Gastrocnemius medialis (tissue), 4 donors: ENCODE measurements at regions not wholly inside any gene's neighbourhood (a gene's known extent, or its start where the extent isn't known, plus 50 kb on each side); places are given as distances from the start of the nearest gene placed in this dataset.
A peak's percentile ranks its signal among the peaks of the same experiment; 100 is the strongest.

Experiments
- ATAC-seq, 2 donors: fragments of 150-250 bp; one replicate each; pipeline ENCODE4 v1.9.1; 2016
- DNase-seq, 2 donors: peaks; one replicate each; pipeline ENCODE4 v3.0.0-alpha.2; 2019
- H3K27ac ChIP-seq, 4 donors: fragments of 200-600 bp; sonication (generic); 1 replicate in 1 of 4; 2 replicates in 3 of 4; pipeline ENCODE4 v1.5.1; 2016 to 2018; ENCODE audit warnings: mild to moderate bottlenecking in 2 of 4, moderate library complexity in 1 of 4
- H3K27me3 ChIP-seq, 3 donors: fragments of 200-600 bp; sonication (generic) in 2 of 3; 1 replicate in 1 of 3; 2 replicates in 2 of 3; pipeline versions ENCODE4 v1.5.1 to v1.6.0; 2016 to 2019; ENCODE audit warnings: mild to moderate bottlenecking in 1 of 3, moderate library complexity in 1 of 3
- H3K36me3 ChIP-seq, 2 donors: fragments of 200-600 bp; sonication (generic) in 1 of 2; one replicate each; pipeline ENCODE4 v1.5.1; 2017 to 2018
- H3K4me1 ChIP-seq, 2 donors: fragments of 200-600 bp; sonication (generic) in 1 of 2; one replicate each; pipeline ENCODE4 v1.5.1; 2016 to 2017; ENCODE audit warnings: mild to moderate bottlenecking in 2 of 2
- H3K4me3 ChIP-seq, 4 donors: fragments of 200-600 bp; sonication (generic) in 3 of 4; 1 replicate in 1 of 4; 2 replicates in 3 of 4; pipeline ENCODE4 v1.5.1; 2016 to 2019; ENCODE audit warnings: mild to moderate bottlenecking in 2 of 4
- H3K9me3 ChIP-seq, 3 donors: fragments of 200-600 bp; sonication (generic) in 2 of 3; 1 replicate in 1 of 3; 2 replicates in 2 of 3; pipeline ENCODE4 v1.5.1; 2016 to 2019
- POLR2A ChIP-seq, 2 donors: fragments of 450-650 bp; IDR thresholded peaks; one replicate each; pipeline ENCODE4 v1.6.1; 2017; ENCODE audit warnings: antibody characterized with exemption in 2 of 2, mild to moderate bottlenecking in 2 of 2, moderate library complexity in 2 of 2
- in situ Hi-C, 4 donors: fragments of 200-750 bp; cut with MboI; loops; one replicate each; pipeline versions ENCODE4 v1.15.0 to v1.8.0; 2017; ENCODE audit warnings: low sequenced_read_pairs in 4 of 4
- intact Hi-C: fragments of 100-400 bp; cut with DNase I; formaldehyde crosslinking; loops from one replicate; pipeline ENCODE4 v1.15.1; 2023; ENCODE audit warnings: low total_unique reads
- TF ChIP-seq, protein P1 (sequence below), 5 experiments: fragments of 450-650 bp in 3 of 5; fragments of 200-600 bp in 2 of 5; sonication (generic) in 2 of 5; IDR thresholded peaks in 4 of 5; conservative IDR thresholded peaks in 1 of 5; 1 replicate in 4 of 5; 2 replicates in 1 of 5; pipeline ENCODE4 v1.5.1; 2016 to 2019; ENCODE audit warnings: antibody characterized with exemption in 5 of 5, mild to moderate bottlenecking in 3 of 5, moderate library complexity in 3 of 5

DNA sequence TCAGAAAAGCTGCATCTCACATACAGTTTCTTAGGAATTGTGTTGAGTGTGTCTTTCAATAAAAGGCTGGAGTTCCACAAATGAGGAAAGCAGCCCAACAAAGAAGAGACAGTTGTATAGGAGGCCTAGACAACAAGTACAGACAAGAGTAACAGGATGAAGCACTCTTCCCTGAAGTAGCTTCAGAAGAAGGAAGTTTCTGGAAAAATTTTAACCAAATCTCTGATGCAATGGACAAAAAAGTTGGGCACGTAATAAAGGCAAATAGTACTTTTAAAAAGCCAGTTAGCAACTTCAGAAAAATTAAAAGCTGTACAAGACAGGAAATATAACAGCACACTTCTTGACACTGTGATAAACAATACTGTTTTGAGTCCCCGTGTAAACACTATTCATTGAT lies 134.1 kb upstream of the PLEKHG7 start:
- in situ Hi-C loops = loop anchor here (10.0 to 25.0 kb wide), 5 partner anchors 424 to 1184 kb away; partner anchors contain the start of gene BTG1 (in 3 of the 4)
- Histone ChIP-seq H3K36me3 (no peaks in the 10 kb centered on the region), H3K9me3 (no peaks in the 10 kb centered on the region), H3K4me1 (peaks cover 9 to 17% of the 10 kb centered on the region in 2 donors), H3K27me3 (no peaks in the 10 kb centered on the region), H3K27ac (peak overlapping the region in 3 of 4 donors; percentile 10 to 19 (median 10)), H3K4me3 (no peak overlapping the region)
- intact Hi-C loops = loop anchor here (5.0 kb wide), 1 partner anchor 326 kb away; no protein-coding TSS in a partner anchor
- no peak for TF ChIP-seq POLR2A (IDR thresholded peaks at IDR 0.05)
- TF ChIP-seq, protein P1, sequence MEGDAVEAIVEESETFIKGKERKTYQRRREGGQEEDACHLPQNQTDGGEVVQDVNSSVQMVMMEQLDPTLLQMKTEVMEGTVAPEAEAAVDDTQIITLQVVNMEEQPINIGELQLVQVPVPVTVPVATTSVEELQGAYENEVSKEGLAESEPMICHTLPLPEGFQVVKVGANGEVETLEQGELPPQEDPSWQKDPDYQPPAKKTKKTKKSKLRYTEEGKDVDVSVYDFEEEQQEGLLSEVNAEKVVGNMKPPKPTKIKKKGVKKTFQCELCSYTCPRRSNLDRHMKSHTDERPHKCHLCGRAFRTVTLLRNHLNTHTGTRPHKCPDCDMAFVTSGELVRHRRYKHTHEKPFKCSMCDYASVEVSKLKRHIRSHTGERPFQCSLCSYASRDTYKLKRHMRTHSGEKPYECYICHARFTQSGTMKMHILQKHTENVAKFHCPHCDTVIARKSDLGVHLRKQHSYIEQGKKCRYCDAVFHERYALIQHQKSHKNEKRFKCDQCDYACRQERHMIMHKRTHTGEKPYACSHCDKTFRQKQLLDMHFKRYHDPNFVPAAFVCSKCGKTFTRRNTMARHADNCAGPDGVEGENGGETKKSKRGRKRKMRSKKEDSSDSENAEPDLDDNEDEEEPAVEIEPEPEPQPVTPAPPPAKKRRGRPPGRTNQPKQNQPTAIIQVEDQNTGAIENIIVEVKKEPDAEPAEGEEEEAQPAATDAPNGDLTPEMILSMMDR (IDR thresholded peaks at IDR 0.05 in 4 of 5, conservative IDR thresholded peaks at IDR 0.05 in 1 of 5) = no peak
- no peak for ATAC-seq
- DNase-seq = no peak

DNA sequence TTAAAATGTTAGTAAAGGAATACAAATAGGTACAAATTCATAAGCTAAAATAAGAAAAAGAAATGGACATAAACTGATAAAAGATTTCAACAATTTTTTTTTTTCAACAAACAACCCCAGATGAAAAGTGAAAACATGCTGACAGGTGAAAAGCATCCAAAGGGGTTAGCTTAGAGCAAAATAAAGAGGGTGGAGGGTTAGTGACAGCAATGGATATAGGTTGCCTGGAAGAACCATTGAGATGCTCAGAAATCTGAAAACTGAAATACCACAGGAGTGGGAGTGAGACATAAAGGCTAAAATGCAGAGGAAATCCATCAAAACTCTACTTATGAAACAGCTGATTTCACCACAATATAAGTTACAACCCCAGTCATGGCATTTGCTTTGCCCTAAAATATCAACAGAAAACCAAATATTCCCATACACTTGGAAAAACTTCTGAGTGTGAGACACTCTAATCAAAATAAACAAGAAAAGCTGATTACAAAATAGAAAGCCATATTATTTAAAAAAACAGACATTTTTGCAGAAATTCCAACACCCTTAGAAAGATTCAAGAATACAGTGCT lies 136.3 kb upstream of the PLEKHG7 start:
- H3K27ac ChIP-seq = no peak overlapping the region
- no peaks in the 10 kb centered on the region for H3K27me3 ChIP-seq
- TF ChIP-seq, protein P1 (IDR thresholded peaks at IDR 0.05 in 4 of 5, conservative IDR thresholded peaks at IDR 0.05 in 1 of 5) = no peak
- TF ChIP-seq POLR2A (IDR thresholded peaks at IDR 0.05) = no peak
- H3K4me1 ChIP-seq = peaks cover 9 to 26% of the 10 kb centered on the region in 2 donors
- DNase-seq = no peak
- intact Hi-C loops = loop anchor here (5.0 kb wide), 1 partner anchor 324 kb away; no protein-coding TSS in a partner anchor
- ATAC-seq = no peak
- H3K9me3 ChIP-seq = no peaks in the 10 kb centered on the region
- no peaks in the 10 kb centered on the region for H3K36me3 ChIP-seq
- no peak overlapping the region for H3K4me3 ChIP-seq
- in situ Hi-C loops = loop anchor here (10.0 to 25.0 kb wide), 5 partner anchors 422 to 1182 kb away; partner anchors contain the start of gene BTG1 (in 3 of the 4)

DNA sequence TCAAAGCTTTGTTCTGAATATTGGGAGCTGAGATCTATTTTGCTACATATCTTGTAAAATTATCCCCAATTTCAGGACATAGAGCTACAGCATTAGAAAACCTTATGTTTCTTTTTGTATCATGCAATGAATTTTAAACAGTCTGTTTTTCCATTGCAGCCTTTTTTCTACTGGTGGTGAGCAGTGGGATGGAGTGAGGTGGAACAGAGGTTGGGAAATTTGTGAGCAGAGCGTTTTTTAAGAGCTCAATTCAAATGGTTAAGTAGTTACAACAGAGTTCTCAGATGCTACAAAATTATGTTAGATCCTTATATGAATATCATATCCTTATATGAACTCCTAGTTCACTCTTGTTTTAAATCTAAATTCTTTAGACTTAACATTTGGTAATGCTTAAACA lies 139.0 kb upstream of the PLEKHG7 start:
- Histone ChIP-seq H3K36me3 (no peaks in the 10 kb centered on the region), H3K4me3 (no peak overlapping the region), H3K4me1 (peaks cover 8 to 18% of the 10 kb centered on the region in 2 donors), H3K27ac (no peak overlapping the region), H3K27me3 (no peaks in the 10 kb centered on the region), H3K9me3 (no peaks in the 10 kb centered on the region)
- TF ChIP-seq POLR2A (IDR thresholded peaks at IDR 0.05) = no peak
- TF ChIP-seq, protein P1 (IDR thresholded peaks at IDR 0.05 in 4 of 5, conservative IDR thresholded peaks at IDR 0.05 in 1 of 5) = no peak
- intact Hi-C loops = loop anchor here (5.0 kb wide), 1 partner anchor 97 kb away; no protein-coding TSS in a partner anchor
- DNase-seq (no peak), ATAC-seq (no peak)
- in situ Hi-C loops = loop anchor here (10.0 to 25.0 kb wide), 5 partner anchors 419 to 1179 kb away; partner anchors contain the start of gene BTG1 (in 3 of the 4)

DNA sequence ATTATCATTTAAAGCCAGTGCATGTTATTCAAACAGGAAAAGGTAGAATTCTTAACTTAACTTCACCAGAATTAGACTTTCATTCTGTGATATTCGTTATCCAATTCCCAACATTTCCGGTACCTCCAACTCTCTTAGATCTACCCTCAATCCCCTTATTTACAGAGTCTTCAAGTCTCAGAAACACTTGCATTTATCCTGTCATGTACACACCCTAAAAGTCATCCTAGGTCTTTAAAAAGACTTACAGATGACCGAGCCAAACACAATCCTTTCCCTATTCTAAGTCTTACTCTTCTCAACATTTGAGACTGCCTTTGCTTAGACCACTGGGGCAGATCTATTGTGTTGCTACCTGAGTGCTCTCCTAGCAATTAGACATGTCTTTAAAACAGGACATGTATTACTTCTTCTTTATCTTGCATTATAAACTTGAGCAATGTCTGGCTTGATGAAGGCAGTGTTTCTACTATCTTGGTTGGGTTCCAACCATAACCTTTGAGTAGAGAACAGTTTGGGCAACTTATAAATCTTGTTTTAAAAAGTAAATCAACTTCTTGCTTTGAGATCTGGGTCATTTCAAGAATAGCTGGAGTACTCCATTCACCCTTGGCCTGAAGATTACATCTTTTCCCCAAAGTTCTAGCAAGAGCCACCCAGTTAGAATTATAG lies 140.6 kb upstream of the PLEKHG7 start:
- H3K27me3 ChIP-seq = no peaks in the 10 kb centered on the region
- intact Hi-C loops = loop anchor here (5.0 kb wide), 1 partner anchor 95 kb away; no protein-coding TSS in a partner anchor
- H3K4me3 ChIP-seq = no peak overlapping the region
- no peak for ATAC-seq
- peaks cover 8 to 14% of the 10 kb centered on the region in 2 donors for H3K4me1 ChIP-seq
- H3K9me3 ChIP-seq = no peaks in the 10 kb centered on the region
- H3K36me3 ChIP-seq = no peaks in the 10 kb centered on the region
- no peak for DNase-seq
- peak overlapping the region in 2 of 4 donors; percentile 0 to 57 for H3K27ac ChIP-seq
- TF ChIP-seq, protein P1 (IDR thresholded peaks at IDR 0.05 in 4 of 5, conservative IDR thresholded peaks at IDR 0.05 in 1 of 5) = no peak
- no peak for TF ChIP-seq POLR2A (IDR thresholded peaks at IDR 0.05)
- in situ Hi-C loops = loop anchor here (10.0 to 25.0 kb wide), 5 partner anchors 417 to 1177 kb away; partner anchors contain the start of gene BTG1 (in 3 of the 4)
